Activated T-cell treated with anti-CD3 and anti-CD28 coated beads, Interleukin-2, amount 50 U/mL, for 1 hour (primary cell): ENCODE measurements at regions not wholly inside any gene's neighbourhood (a gene's known extent, or its start where the extent isn't known, plus 50 kb on each side); places are given as distances from the start of the nearest gene placed in this dataset.
"Not testable (repeated sequence)": the region's sequence is repeated elsewhere in the genome, so short reads cannot be mapped to it uniquely, and the experiment has no call there.

Experiments
- DNase-seq: peaks from one replicate; pipeline ENCODE4 v3.0.0-alpha.2; 2020

- no peak for DNase-seq
Measured at GRCh38 chr2:236376566-236377244, 112.5 kb upstream of the ASB18 start.

- no peak for DNase-seq
Measured at GRCh38 chr2:236380051-236380612, 115.9 kb upstream of the ASB18 start.

DNA sequence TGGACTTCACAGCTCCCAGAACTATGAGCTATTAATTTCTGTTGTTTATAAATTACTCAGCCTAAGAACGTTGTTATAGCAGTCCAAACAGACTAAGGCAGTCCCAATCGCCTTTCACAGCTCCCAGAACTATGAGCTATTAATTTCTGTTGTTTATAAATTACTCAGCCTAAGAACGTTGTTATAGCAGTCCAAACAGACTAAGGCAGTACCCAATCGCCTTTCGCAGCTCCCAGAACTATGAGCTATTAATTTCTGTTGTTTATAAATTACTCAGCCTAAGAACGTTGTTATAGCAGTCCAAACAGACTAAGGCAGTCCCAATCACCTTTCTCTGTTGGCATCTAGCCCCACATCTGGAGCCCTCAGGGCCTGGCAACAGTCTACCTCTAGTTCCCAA lies 117.0 kb upstream of the ASB18 start:
- not testable (repeated sequence) for DNase-seq

DNA sequence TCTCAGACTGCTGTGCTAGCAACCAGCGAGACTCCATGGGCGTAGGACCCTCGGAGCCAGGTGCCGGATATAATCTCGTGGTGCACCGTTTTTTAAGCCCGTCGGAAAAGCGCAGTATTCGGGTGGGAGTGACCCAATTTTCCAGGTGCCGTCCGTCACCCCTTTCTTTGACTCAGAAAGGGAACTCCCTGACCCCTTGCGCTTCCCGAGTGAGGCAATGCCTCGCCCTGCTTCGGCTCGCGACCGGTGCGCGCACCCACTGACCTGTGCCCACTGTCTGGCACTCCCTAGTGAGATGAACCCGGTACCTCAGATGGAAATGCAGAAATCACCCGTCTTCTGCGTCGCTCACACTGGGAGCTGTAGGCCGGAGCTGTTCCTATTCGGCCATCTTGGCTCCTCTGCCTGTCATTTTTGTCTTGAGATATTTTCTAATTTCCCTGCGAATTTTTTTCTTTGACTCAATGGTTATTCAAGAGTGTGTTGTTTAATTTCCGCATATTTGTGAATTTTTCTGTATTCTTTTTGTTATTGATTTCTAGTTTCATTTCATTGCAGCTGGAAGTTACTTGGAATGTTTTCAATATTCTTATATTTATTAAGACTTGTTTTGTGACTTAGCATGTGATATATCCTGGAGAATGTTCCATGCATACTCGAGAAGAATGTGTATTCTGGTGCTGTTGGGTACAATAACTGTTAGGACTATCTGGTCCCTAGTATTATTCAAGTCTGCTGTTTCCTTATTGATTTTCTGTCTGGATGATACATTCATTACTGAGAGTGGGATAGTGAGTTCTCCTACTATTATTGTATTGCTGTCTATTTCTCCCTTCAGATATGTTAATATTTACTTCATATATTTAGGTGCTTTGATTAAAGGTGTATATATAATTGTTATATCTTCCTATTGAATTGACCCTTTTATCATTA lies 125.3 kb upstream of the ASB18 start:
- not testable (repeated sequence) for DNase-seq

- DNase-seq: no peak
Measured at GRCh38 chr2:236393101-236393500, 128.9 kb upstream of the ASB18 start.

GRCh38 chr2:236393581-236393980 lies 129.4 kb upstream of the ASB18 start:
- DNase-seq: no peak

DNA sequence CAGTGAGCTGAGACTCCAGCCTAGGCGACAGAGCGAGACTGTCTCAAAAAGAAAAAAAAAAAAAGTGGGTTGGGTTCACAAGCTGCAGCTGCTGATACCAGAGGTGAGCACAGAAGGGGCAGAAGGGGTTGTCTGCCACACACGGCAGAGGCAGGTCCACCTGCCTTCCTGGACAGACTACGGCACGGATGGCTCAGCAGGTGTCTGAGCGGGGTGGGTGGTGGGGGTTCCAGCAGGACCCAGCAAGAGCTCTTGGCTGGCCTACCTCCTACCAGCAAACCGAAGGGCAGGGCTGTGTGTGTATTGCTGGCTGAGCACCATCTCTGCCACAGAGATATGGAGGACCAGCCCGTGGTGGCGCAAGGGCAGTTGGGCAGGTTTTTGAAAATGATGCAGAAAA lies 130.4 kb upstream of the ASB18 start:
- DNase-seq: no peak

- no peak for DNase-seq
Measured at GRCh38 chr2:236395067-236395466, 130.9 kb upstream of the ASB18 start.

GRCh38 chr2:236396818-236397350 lies 132.7 kb upstream of the ASB18 start:
- DNase-seq: no peak

GRCh38 chr2:236397681-236398080 lies 133.5 kb upstream of the ASB18 start:
- DNase-seq: no peak

GRCh38 chr2:236399409-236399808 lies 135.2 kb upstream of the ASB18 start:
- no peak for DNase-seq

DNA sequence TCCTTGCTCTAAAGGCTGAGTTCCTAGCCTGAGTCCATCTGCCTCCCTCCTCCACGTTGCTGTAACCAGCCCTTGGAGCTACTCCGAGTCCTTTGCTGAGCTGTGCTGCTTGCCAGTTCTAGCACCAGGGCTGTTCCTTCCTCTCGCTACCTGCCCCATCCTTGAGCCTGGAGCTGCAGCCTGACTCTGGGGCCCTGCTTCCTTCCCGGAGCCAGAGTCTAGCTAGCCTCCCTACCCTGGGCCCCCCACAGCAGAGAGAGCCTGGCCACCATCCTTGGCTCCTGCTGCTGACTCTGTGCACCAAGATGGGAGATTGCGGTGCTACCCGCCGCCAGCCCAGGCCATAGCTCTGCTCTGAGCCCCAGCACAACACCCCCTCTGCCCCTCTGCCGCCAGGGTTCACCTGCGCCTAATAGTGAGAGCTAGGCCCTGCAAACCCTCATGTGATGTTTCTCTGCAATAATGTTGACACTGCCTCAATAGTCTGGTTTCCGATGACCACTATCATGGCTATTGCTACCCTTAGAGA lies 135.9 kb upstream of the ASB18 start:
- DNase-seq: no peak

GRCh38 chr2:236400594-236401360 lies 136.6 kb upstream of the ASB18 start:
- no peak for DNase-seq

DNA sequence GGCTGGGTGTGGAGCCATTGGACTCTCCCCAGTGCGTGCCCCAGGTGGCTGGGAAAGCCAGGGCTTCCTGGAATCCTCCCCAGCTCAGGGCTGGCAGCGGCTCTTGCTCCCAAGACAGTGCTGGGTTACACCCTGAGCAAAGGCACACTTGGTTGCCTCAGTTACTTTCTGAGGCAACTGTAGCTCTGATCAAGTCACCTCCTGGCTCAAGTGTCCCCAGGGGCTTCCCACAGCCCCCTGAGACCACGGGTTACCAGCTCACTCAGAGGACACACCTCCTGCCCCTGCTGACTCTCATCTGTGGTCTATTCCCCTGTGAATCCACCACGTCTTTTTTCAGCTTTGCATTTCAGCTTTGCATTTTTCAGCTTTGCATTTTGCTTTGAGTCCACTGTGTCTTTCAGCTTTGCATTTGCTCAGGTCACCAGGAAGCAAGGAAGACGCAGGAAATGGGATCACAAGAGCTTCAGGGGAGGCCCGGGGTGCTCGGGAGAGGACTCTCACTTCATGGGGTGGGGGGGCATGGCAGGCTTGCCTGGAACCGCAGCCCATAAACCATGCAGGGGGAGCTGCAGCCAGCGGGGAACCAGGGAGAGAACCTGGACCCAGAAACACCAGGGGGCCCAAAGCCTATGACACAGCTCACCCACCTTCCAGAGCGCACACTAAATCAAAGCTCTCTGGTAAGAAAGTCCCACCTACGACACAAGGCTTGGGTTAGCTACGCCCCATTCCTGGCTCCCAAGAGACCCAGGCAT lies 138.0 kb upstream of the ASB18 start:
- DNase-seq: no peak

- no peak for DNase-seq
Measured at GRCh38 chr2:236403125-236403524, 138.9 kb upstream of the ASB18 start.

DNA sequence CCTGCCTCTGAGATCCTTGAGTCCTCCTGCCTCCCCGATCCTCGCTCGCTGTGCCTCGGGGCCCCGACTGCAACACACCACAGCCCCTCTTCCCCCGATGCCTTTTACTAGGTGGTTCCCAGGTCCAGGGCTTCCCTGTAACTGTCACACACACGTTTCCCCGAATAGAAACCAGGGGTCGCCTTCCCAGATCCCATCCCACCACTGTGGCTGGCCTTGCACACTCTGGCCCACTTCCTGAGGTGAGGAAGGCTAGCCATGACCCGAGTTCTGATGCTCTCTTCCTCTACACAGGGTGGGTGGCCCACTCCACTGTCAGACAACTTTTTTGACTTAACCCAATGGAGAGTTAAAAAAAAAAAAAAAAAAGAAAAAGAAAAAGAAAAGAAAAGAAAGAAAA lies 139.6 kb upstream of the ASB18 start:
- DNase-seq: no peak

DNA sequence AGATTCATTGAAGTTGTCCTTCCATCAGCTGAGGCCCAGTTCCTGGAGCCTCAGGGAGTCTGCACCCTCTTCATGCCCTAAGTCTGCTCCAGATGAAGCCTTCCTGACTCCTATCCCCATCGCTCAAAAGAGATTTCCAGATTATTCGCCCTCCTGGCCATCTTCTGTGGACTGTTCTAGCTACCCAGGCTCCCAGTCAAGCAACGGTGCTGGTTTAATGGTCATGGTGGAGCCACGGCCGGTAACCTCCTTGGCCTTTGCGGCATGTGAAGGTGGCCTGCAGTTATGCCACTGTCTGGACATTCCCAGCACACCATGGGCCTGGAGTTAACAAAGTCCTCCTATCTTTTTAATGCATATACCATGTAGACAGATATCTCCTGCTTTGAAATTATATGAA lies 140.1 kb upstream of the ASB18 start:
- DNase-seq: no peak

DNA sequence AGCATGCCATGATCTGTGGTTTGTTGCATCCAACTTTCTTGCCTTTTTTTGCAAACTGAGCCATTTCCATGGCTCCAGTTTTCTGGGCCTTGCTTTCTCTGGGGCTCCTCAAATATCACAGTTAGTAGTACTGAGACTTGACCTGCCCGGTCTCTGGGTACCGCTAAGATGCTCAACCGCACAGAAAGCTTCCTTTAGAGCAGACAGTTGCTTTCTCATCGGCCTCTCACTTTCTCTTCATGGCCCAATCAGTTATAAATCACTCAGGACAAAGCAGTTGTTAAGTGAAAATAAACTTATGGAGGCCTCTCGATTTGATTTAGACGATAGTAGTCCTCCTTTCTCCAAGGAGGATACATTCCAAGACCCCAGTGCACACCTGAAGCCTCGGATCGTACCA lies 141.2 kb upstream of the ASB18 start:
- no peak for DNase-seq

- DNase-seq: no peak
Measured at GRCh38 chr2:236408090-236408489, 143.9 kb upstream of the ASB18 start.

DNA sequence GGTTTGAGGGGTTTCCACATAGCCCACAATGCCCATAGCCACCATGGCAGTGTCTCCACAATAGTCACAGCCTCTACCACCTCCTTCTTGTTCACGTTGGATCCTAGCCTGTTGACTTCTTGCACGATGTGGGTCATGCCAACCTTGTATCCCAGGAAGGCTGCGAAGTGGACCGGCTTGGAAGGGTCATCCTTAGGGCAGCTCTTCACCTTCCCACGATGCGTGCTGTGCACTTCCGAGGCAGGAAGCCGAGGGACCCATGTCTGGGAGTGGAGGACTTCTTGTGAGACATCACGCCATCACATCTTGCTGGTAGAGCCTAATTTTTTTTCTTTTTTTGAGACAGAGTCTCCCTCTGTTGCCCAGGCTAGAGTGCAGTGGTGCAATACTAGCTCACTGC lies 144.6 kb upstream of the ASB18 start:
- no peak for DNase-seq

GRCh38 chr2:236415684-236416444 lies 151.7 kb upstream of the ASB18 start:
- DNase-seq: no peak
